Neural cell (in vitro differentiated cells): ENCODE measurements at regions not wholly inside any gene's neighbourhood (a gene's known extent, or its start where the extent isn't known, plus 50 kb on each side); places are given as distances from the start of the nearest gene placed in this dataset.

Source experiments
- H2AFZ ChIP-seq: fragments of 200-600, 300-800 bp; sonication (generic), shearing (Covaris generic); 2 replicates; pipeline ENCODE4 v1.6.0; 2014; ENCODE audit warnings: low read depth, mild to moderate bottlenecking, antibody characterized with exemption, low read length, moderate library complexity
- H3F3A ChIP-seq: fragments of 200-600 bp; shearing (Covaris generic); 2 replicates; pipeline ENCODE4 v1.6.1; 2016; ENCODE audit warnings: mild to moderate bottlenecking, moderate library complexity, mixed read lengths, antibody characterized with exemption, low read length; ENCODE audit not compliant: insufficient read depth, poor library complexity, severe bottlenecking
- H3K27ac ChIP-seq: fragments of 200-600, 300-800 bp; sonication (generic), shearing (Covaris generic); 2 replicates; pipeline ENCODE4 v1.5.1; 2014; ENCODE audit warnings: mild to moderate bottlenecking, low read length, moderate library complexity
- H3K27me3 ChIP-seq: fragments of 300-800, 200-600 bp; sonication (generic), shearing (Covaris generic); 2 replicates; pipeline ENCODE4 v1.6.0; 2014; ENCODE audit warnings: mild to moderate bottlenecking, low read depth, low read length, moderate library complexity; ENCODE audit not compliant: insufficient read depth
- H3K36me3 ChIP-seq: fragments of 300-800, 200-600 bp; sonication (generic), shearing (Covaris generic); 2 replicates; pipeline ENCODE4 v1.5.1; 2014; ENCODE audit warnings: mild to moderate bottlenecking, antibody characterized with exemption, low read length, moderate library complexity; ENCODE audit not compliant: insufficient read depth
- H3K4me2 ChIP-seq: fragments of 300-800, 200-600 bp; sonication (generic), shearing (Covaris generic); 2 replicates; pipeline ENCODE4 v1.6.0; 2014; ENCODE audit warnings: mild to moderate bottlenecking, low read length
- H3K4me3 ChIP-seq: fragments of 300-800, 200-600 bp; sonication (generic), shearing (Covaris generic); 2 replicates; pipeline ENCODE4 v1.5.1; 2014; ENCODE audit warnings: mild to moderate bottlenecking, low read length, moderate library complexity
- H3K79me2 ChIP-seq: fragments of 200-600 bp; shearing (Covaris generic); replicated peaks from 2 replicates; pipeline ENCODE4 v1.6.0; 2014; ENCODE audit warnings: mild to moderate bottlenecking, low read length, moderate library complexity; ENCODE audit not compliant: insufficient read depth
- H3K9ac ChIP-seq: fragments of 300-800, 200-600 bp; sonication (generic), shearing (Covaris generic); 2 replicates; pipeline ENCODE4 v1.6.1; 2016; ENCODE audit warnings: mild to moderate bottlenecking, low read length, mixed read lengths
- H3K9me2 ChIP-seq: fragments of 200-600 bp; shearing (Covaris generic); 2 replicates; pipeline ENCODE4 v1.6.1; 2016; ENCODE audit warnings: mild to moderate bottlenecking, low read length, mixed read lengths; ENCODE audit not compliant: insufficient read depth
- H3K9me3 ChIP-seq: fragments of 200-600, 300-800 bp; sonication (generic), shearing (Covaris generic); 2 replicates; pipeline ENCODE4 v1.6.1; 2016; ENCODE audit warnings: mild to moderate bottlenecking, mixed run types, low read length, moderate library complexity, mixed read lengths
- H4K20me1 ChIP-seq: fragments of 200-600 bp; shearing (Covaris generic); 2 replicates; pipeline ENCODE4 v1.6.1; 2016; ENCODE audit warnings: mild to moderate bottlenecking, mixed run types; ENCODE audit not compliant: insufficient read depth
- EP300 ChIP-seq: fragments of 450-650 bp; conservative IDR thresholded peaks from 2 replicates; pipeline ENCODE4 v1.6.1; 2014; ENCODE audit warnings: antibody characterized with exemption, mild to moderate bottlenecking, moderate library complexity; ENCODE audit not compliant: poor library complexity, severe bottlenecking
- EZH2 ChIP-seq: fragments of 200-600, 300-800 bp; shearing (Covaris generic), sonication (generic); IDR thresholded peaks from 2 replicates; pipeline ENCODE4 v1.6.1; 2014; ENCODE audit warnings: antibody characterized with exemption, low read length, borderline replicate concordance, mild to moderate bottlenecking; ENCODE audit not compliant: insufficient read depth, poor library complexity, severe bottlenecking
- MXI1 ChIP-seq: fragments of 450-650 bp; conservative IDR thresholded peaks from 2 replicates; pipeline ENCODE4 v1.6.1; 2014; ENCODE audit warnings: antibody characterized with exemption, mild to moderate bottlenecking; ENCODE audit not compliant: poor library complexity, severe bottlenecking
- POLR2AphosphoS5 ChIP-seq: IDR thresholded peaks from 2 replicates; pipeline ENCODE4 v1.6.1; 2012
- RAD21 ChIP-seq: fragments of 450-650 bp; conservative IDR thresholded peaks from 2 replicates; pipeline ENCODE4 v1.6.1; 2014; ENCODE audit warnings: antibody characterized with exemption, mild to moderate bottlenecking, moderate library complexity
- SMC3 ChIP-seq: fragments of 450-650 bp; conservative IDR thresholded peaks from 2 replicates; pipeline ENCODE4 v1.6.1; 2014; ENCODE audit warnings: antibody characterized with exemption, mild to moderate bottlenecking, moderate library complexity; ENCODE audit not compliant: poor library complexity
- TAF1 ChIP-seq: IDR thresholded peaks from 2 replicates; pipeline ENCODE4 v1.6.1; 2012; ENCODE audit warnings: low read depth
- TF ChIP-seq, protein P1 (sequence below): fragments of 450-650 bp; IDR thresholded peaks from 2 replicates; pipeline ENCODE4 v1.5.1; 2014; ENCODE audit warnings: antibody characterized with exemption, mild to moderate bottlenecking, moderate library complexity; ENCODE audit not compliant: poor library complexity, severe bottlenecking
- TF ChIP-seq, protein P2 (sequence below): IDR thresholded peaks from 2 replicates; pipeline ENCODE4 v1.6.1; 2012; ENCODE audit warnings: borderline replicate concordance

DNA sequence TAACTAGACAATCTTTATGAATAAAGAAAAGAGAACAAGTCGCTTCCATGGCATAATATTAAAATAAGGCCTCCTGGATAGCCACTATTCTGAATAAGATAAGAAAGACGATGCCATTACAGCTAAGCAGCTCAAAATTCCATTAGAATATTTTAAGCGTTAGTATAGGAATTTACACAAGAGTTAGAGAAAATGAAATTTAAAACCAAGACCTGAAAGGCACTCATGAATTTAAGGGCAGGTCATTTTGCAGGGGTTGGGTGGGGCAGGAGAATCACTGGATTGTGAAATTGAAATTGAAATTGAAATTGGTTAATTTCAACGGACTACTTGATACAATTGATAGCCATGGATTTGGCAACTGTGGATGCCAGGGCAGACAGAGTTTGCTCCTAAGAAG, 91.8 kb upstream of the GOLGA8J start:
- TF ChIP-seq MXI1 (no peak), TAF1 (no peak), RAD21 (no peak), POLR2AphosphoS5 (no peak), EP300 (no peak)
- TF ChIP-seq, protein P1, sequence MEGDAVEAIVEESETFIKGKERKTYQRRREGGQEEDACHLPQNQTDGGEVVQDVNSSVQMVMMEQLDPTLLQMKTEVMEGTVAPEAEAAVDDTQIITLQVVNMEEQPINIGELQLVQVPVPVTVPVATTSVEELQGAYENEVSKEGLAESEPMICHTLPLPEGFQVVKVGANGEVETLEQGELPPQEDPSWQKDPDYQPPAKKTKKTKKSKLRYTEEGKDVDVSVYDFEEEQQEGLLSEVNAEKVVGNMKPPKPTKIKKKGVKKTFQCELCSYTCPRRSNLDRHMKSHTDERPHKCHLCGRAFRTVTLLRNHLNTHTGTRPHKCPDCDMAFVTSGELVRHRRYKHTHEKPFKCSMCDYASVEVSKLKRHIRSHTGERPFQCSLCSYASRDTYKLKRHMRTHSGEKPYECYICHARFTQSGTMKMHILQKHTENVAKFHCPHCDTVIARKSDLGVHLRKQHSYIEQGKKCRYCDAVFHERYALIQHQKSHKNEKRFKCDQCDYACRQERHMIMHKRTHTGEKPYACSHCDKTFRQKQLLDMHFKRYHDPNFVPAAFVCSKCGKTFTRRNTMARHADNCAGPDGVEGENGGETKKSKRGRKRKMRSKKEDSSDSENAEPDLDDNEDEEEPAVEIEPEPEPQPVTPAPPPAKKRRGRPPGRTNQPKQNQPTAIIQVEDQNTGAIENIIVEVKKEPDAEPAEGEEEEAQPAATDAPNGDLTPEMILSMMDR = no peak
- TF ChIP-seq, protein P2, sequence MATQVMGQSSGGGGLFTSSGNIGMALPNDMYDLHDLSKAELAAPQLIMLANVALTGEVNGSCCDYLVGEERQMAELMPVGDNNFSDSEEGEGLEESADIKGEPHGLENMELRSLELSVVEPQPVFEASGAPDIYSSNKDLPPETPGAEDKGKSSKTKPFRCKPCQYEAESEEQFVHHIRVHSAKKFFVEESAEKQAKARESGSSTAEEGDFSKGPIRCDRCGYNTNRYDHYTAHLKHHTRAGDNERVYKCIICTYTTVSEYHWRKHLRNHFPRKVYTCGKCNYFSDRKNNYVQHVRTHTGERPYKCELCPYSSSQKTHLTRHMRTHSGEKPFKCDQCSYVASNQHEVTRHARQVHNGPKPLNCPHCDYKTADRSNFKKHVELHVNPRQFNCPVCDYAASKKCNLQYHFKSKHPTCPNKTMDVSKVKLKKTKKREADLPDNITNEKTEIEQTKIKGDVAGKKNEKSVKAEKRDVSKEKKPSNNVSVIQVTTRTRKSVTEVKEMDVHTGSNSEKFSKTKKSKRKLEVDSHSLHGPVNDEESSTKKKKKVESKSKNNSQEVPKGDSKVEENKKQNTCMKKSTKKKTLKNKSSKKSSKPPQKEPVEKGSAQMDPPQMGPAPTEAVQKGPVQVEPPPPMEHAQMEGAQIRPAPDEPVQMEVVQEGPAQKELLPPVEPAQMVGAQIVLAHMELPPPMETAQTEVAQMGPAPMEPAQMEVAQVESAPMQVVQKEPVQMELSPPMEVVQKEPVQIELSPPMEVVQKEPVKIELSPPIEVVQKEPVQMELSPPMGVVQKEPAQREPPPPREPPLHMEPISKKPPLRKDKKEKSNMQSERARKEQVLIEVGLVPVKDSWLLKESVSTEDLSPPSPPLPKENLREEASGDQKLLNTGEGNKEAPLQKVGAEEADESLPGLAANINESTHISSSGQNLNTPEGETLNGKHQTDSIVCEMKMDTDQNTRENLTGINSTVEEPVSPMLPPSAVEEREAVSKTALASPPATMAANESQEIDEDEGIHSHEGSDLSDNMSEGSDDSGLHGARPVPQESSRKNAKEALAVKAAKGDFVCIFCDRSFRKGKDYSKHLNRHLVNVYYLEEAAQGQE = no peak
- H3K27ac ChIP-seq = no peak overlapping the region
- H3K27me3 ChIP-seq = no peaks in the 10 kb centered on the region
- no peaks in the 10 kb centered on the region for H3K9me3 ChIP-seq
- no peak overlapping the region for H3K9ac ChIP-seq
- H3K9me2 ChIP-seq = no peaks in the 10 kb centered on the region
- H2AFZ ChIP-seq = no peak overlapping the region
- H3F3A ChIP-seq = no peaks in the 10 kb centered on the region
- H3K4me3 ChIP-seq = no peak overlapping the region
- H3K4me2 ChIP-seq = no peak overlapping the region
- no peaks in the 10 kb centered on the region for H3K79me2 ChIP-seq
- H4K20me1 ChIP-seq = no peaks in the 10 kb centered on the region
- no peaks in the 10 kb centered on the region for H3K36me3 ChIP-seq

DNA sequence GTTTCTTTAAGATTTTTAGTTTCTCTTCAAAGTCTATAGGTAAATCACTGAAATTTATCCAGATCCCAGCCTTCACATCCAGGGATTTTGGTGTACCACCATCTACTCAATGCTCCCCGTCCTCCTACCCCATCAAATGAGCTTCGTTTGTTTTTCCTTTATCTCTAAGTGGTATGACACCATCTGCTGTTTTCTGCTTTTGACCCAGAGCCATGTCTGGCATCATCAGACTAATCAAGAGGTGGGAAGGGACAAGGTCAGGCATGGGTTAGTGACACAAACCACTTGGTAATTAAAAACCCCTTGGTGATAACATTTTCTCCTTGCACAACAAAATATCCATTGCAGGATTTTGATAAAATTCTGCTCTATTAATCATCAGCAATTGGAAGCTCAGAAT, 92.7 kb upstream of the GOLGA8J start:
- H3K27me3 ChIP-seq = no peaks in the 10 kb centered on the region
- H3K4me2 ChIP-seq = no peak overlapping the region
- TF ChIP-seq TAF1 (no peak), SMC3 (no peak), MXI1 (no peak), EP300 (no peak), EZH2 (no peak), POLR2AphosphoS5 (no peak), RAD21 (no peak)
- TF ChIP-seq, protein P1 = no peak
- TF ChIP-seq, protein P2 = no peak
- no peak overlapping the region for H3K4me3 ChIP-seq
- H3K9me2 ChIP-seq = no peaks in the 10 kb centered on the region
- no peaks in the 10 kb centered on the region for H3K36me3 ChIP-seq
- H3K9me3 ChIP-seq = no peaks in the 10 kb centered on the region
- no peaks in the 10 kb centered on the region for H3K79me2 ChIP-seq
- no peak overlapping the region for H3K27ac ChIP-seq
- no peaks in the 10 kb centered on the region for H3F3A ChIP-seq
- H2AFZ ChIP-seq = no peak overlapping the region
- H3K9ac ChIP-seq = no peak overlapping the region
- H4K20me1 ChIP-seq = no peaks in the 10 kb centered on the region
